CD14-positive monocyte (primary cell): ENCODE measurements at regions not wholly inside any gene's neighbourhood (a gene's known extent, or its start where the extent isn't known, plus 50 kb on each side); places are given as distances from the start of the nearest gene placed in this dataset.

ENCODE experiments used
- DNase-seq, 3 donors: peaks; one replicate each; pipeline ENCODE4 v3.0.0-alpha.2; 2011 to 2022
- H2AFZ ChIP-seq: 2 replicates; pipeline ENCODE4 v1.6.0; 2012; ENCODE audit warnings: mild to moderate bottlenecking, low read depth, low read length, inconsistent platforms; ENCODE audit not compliant: insufficient read depth, poor library complexity, severe bottlenecking
- H3K27ac ChIP-seq, 2 donors: 1 replicate in 1 of 2; 2 replicates in 1 of 2; pipeline ENCODE4 v1.5.1; 2012 to 2013; ENCODE audit warnings: low read length in 2 of 2, control low read depth in 1 of 2, inconsistent platforms in 1 of 2, low read depth in 1 of 2, mild to moderate bottlenecking in 1 of 2
- H3K27me3 ChIP-seq, 2 donors: one replicate each; pipeline versions ENCODE4 v1.6.0 to v1.6.1; 2011 to 2013; ENCODE audit warnings: low read length in 2 of 2; ENCODE audit not compliant: control insufficient read depth in 2 of 2, insufficient read depth in 2 of 2
- H3K36me3 ChIP-seq, 2 donors: replicated peaks in 1 of 2; 1 replicate in 1 of 2; 2 replicates in 1 of 2; pipeline versions ENCODE4 v1.5.1 to v1.6.1; 2012 to 2013; ENCODE audit warnings: low read length in 2 of 2, control low read depth in 1 of 2, inconsistent platforms in 1 of 2, mild to moderate bottlenecking in 1 of 2; ENCODE audit not compliant: insufficient read depth in 2 of 2, control insufficient read depth in 1 of 2
- H3K4me1 ChIP-seq, 2 donors: 1 replicate in 1 of 2; 2 replicates in 1 of 2; pipeline versions ENCODE4 v1.5.1 to v1.6.1; 2012 to 2013; ENCODE audit warnings: low read length in 2 of 2, control low read depth in 1 of 2, inconsistent platforms in 1 of 2, mild to moderate bottlenecking in 1 of 2, moderate library complexity in 1 of 2; ENCODE audit not compliant: insufficient read depth in 2 of 2, control insufficient read depth in 1 of 2
- H3K4me2 ChIP-seq: replicated peaks from 2 replicates; pipeline ENCODE3; 2012; ENCODE audit warnings: low read length, moderate library complexity, mild to moderate bottlenecking; ENCODE audit not compliant: poor library complexity, severe bottlenecking; ENCODE audit errors: extremely low read depth
- H3K4me3 ChIP-seq, 3 experiments: fragments of 200-600 bp in 1 of 3; sonication (generic) in 1 of 3; replicated peaks in 1 of 3; 1 replicate in 2 of 3; 2 replicates in 1 of 3; pipeline ENCODE4 v1.5.1; 2011 to 2013; ENCODE audit warnings: low read length in 3 of 3, mild to moderate bottlenecking in 3 of 3, control low read depth in 2 of 3, low read depth in 2 of 3, inconsistent platforms in 1 of 3, moderate library complexity in 1 of 3
- H3K79me2 ChIP-seq: 2 replicates; pipeline ENCODE4 v1.6.0; 2012; ENCODE audit warnings: mild to moderate bottlenecking, control low read depth, inconsistent platforms, low read length, moderate library complexity; ENCODE audit not compliant: insufficient read depth
- H3K9ac ChIP-seq: 2 replicates; pipeline ENCODE4 v1.6.0; 2017; ENCODE audit warnings: low read length, mild to moderate bottlenecking; ENCODE audit not compliant: insufficient read depth, poor library complexity, severe bottlenecking
- H3K9me3 ChIP-seq, 2 donors: replicated peaks in 1 of 2; 1 replicate in 1 of 2; 2 replicates in 1 of 2; pipeline versions ENCODE4 v1.5.1 to v1.6.1; 2012 to 2013; ENCODE audit warnings: low read length in 2 of 2, control low read depth in 1 of 2; ENCODE audit not compliant: control insufficient read depth in 1 of 2, insufficient read depth in 1 of 2
- H4K20me1 ChIP-seq: 2 replicates; pipeline ENCODE4 v1.6.0; 2012; ENCODE audit warnings: mild to moderate bottlenecking, low read length, control low read depth, moderate library complexity; ENCODE audit not compliant: insufficient read depth
- H3K27ac Mint-ChIP-seq, 7 donors: one replicate each; pipeline ENCODE4 v1.8.0; 2020; ENCODE audit warnings: mild to moderate bottlenecking in 7 of 7, mixed read lengths in 7 of 7, moderate library complexity in 6 of 7, inconsistent platforms in 2 of 7
- H3K27me3 Mint-ChIP-seq, 3 donors: one replicate each; pipeline ENCODE4 v1.8.0; 2021 to 2022; ENCODE audit warnings: low read depth in 3 of 3, mild to moderate bottlenecking in 3 of 3, mixed read lengths in 3 of 3, moderate library complexity in 3 of 3, inconsistent platforms in 1 of 3
- H3K36me3 Mint-ChIP-seq, 2 donors: one replicate each; pipeline ENCODE4 v1.8.0; 2020; ENCODE audit warnings: mixed read lengths in 2 of 2, inconsistent platforms in 1 of 2, mild to moderate bottlenecking in 1 of 2
- H3K4me1 Mint-ChIP-seq: one replicate; pipeline ENCODE4 v1.8.0; 2020; ENCODE audit warnings: mild to moderate bottlenecking, mixed read lengths
- H3K4me3 Mint-ChIP-seq, 2 donors: one replicate each; pipeline ENCODE4 v1.8.0; 2020; ENCODE audit warnings: mild to moderate bottlenecking in 2 of 2, mixed read lengths in 2 of 2, moderate library complexity in 1 of 2
- H3K9me3 Mint-ChIP-seq, 7 donors: one replicate each; pipeline ENCODE4 v1.8.0; 2020 to 2022; ENCODE audit warnings: mixed read lengths in 7 of 7, mild to moderate bottlenecking in 6 of 7, moderate library complexity in 6 of 7, inconsistent platforms in 2 of 7
- CTCF ChIP-seq: fragments of 200-600 bp; IDR thresholded peaks from one replicate; pipeline ENCODE4 v1.8.0; 2022; ENCODE audit warnings: antibody characterized with exemption, mild to moderate bottlenecking
- WGBS: methylation state at CpG from one replicate; pipeline ENCODE4 v1.1.5; 2013; ENCODE audit warnings: missing lambda C conversion rate; ENCODE audit not compliant: insufficient coverage; 5-methylcytosine and 5-hydroxymethylcytosine counted together
- intact Hi-C, 2 donors: fragments of 100-400 bp; cut with micrococcal nuclease; formaldehyde crosslinking; loops; one replicate each; pipeline versions ENCODE4 v1.15.0 to v1.15.1; 2023

- no peak overlapping the region for H3K9ac ChIP-seq
- no peak for TF ChIP-seq CTCF
- peaks cover 5 to 14% (median 6%) of the 10 kb centered on the region in 3 donors for H3K27me3 Mint-ChIP-seq
- H3K79me2 ChIP-seq = no peaks in the 10 kb centered on the region
- H2AFZ ChIP-seq = no peak overlapping the region
- H3K27ac Mint-ChIP-seq = no peak overlapping the region
- no CpG with 5 or more reads among the region's 2 CpGs for WGBS
- intact Hi-C loops = no loop called here
- H3K27ac ChIP-seq = no peak overlapping the region
- DNase-seq = no peak
- H4K20me1 ChIP-seq = no peaks in the 10 kb centered on the region
- no peak overlapping the region for H3K4me3 ChIP-seq
- H3K36me3 Mint-ChIP-seq = no peaks in the 10 kb centered on the region
- H3K36me3 ChIP-seq = no peaks in the 10 kb centered on the region
- H3K9me3 ChIP-seq = no peaks in the 10 kb centered on the region
- peaks cover 4 to 9% of the 10 kb centered on the region in 2 donors for H3K27me3 ChIP-seq
- H3K9me3 Mint-ChIP-seq = no peaks in the 10 kb centered on the region
- no peak overlapping the region for H3K4me3 Mint-ChIP-seq
- no peak overlapping the region for H3K4me2 ChIP-seq
- no peaks in the 10 kb centered on the region for H3K4me1 Mint-ChIP-seq
- H3K4me1 ChIP-seq = no peaks in the 10 kb centered on the region
Observed at GRCh38 chr5:87787625-87788256, 375.0 kb upstream of the CCNH start.

- TF ChIP-seq CTCF = no peak
- H3K36me3 ChIP-seq = no peaks in the 10 kb centered on the region
- H3K4me1 ChIP-seq = no peaks in the 10 kb centered on the region
- Mint-ChIP-seq H3K4me1 (no peaks in the 10 kb centered on the region), H3K27ac (no peak overlapping the region), H3K4me3 (no peak overlapping the region), H3K9me3 (no peaks in the 10 kb centered on the region), H3K36me3 (no peaks in the 10 kb centered on the region), H3K27me3 (peaks cover 5 to 17% (median 6%) of the 10 kb centered on the region in 3 donors)
- no peak overlapping the region for H3K9ac ChIP-seq
- H3K4me3 ChIP-seq = no peak overlapping the region
- no peaks in the 10 kb centered on the region for H3K79me2 ChIP-seq
- H3K4me2 ChIP-seq = no peak overlapping the region
- H2AFZ ChIP-seq = no peak overlapping the region
- H3K9me3 ChIP-seq = no peaks in the 10 kb centered on the region
- no peak overlapping the region for H3K27ac ChIP-seq
- WGBS = no CpG with 5 or more reads among the region's 4 CpGs
- H4K20me1 ChIP-seq = no peaks in the 10 kb centered on the region
- peaks cover 5 to 15% of the 10 kb centered on the region in 2 donors for H3K27me3 ChIP-seq
- intact Hi-C loops = no loop called here
- DNase-seq = no peak
Observed at GRCh38 chr5:87787086-87787485, 374.4 kb upstream of the CCNH start.
